HCT116 (cell line): ENCODE measurements at regions not wholly inside any gene's neighbourhood (a gene's known extent, or its start where the extent isn't known, plus 50 kb on each side); places are given as distances from the start of the nearest gene placed in this dataset.

Source experiments
- ATAC-seq: fragments of 200-7000 bp; cut with Tn5 transposase; 2 replicates; pipeline ENCODE4 v1.9.1; 2020; ENCODE audit warnings: mild to moderate bottlenecking, moderate library complexity
- BruUV-seq: library from RNA; stranded (reverse); fragments of 400-500 nt; replicated peaks from 2 replicates; lab custom pipeline; 2021; lab: Mats Ljungman, UMichigan
- CTCF ChIA-PET: fragments of 300-600 bp; sonication (Branson Sonifier 250); formaldehyde crosslinking; loops from one replicate; lab custom pipeline; 2021; ENCODE audit warnings: antibody characterized with exemption; lab: Charles Lee
- POLR2A ChIA-PET: fragments of 300-600, 350-600 bp; sonication (Branson Sonifier 250); formaldehyde crosslinking; loops from one replicate; lab custom pipeline; 2021; ENCODE audit warnings: antibody characterized with exemption; lab: Charles Lee
- RAD21 ChIA-PET, 2 experiments: fragments of 300-600 bp; sonication (Branson Sonifier 250); formaldehyde crosslinking; loops; one replicate each; lab custom pipeline; 2023; ENCODE audit warnings: low total read pairs in 2 of 2; ENCODE audit not compliant: uncharacterized antibody in 2 of 2, unreplicated experiment in 2 of 2, low non-redundant PET in 1 of 2; lab: Charles Lee
- DNase-seq: peaks from one replicate; pipeline ENCODE4 v3.0.0-alpha.2; 2010; ENCODE audit warnings: low read depth, low spot score
- H2AFZ ChIP-seq: fragments of 200-600 bp; shearing (Covaris generic), sonication (generic); 2 replicates; pipeline ENCODE4 v1.6.1; 2017; ENCODE audit warnings: low read depth, mixed run types, mixed read lengths, antibody characterized with exemption, low read length; ENCODE audit not compliant: poor library complexity, severe bottlenecking
- H3K27ac ChIP-seq: 2 replicates; pipeline ENCODE4 v1.5.1; 2012; ENCODE audit warnings: low read depth, low read length
- H3K27me3 ChIP-seq: fragments of 200-600 bp; sonication (generic); 2 replicates; pipeline ENCODE4 v1.6.1; 2016; ENCODE audit warnings: mixed run types, low read length, mixed read lengths; ENCODE audit not compliant: insufficient read depth
- H3K36me3 ChIP-seq, 2 experiments: fragments of 200-500 bp in 1 of 2; fragments of 200-600 bp in 1 of 2; sonication (Bioruptor generic) in 1 of 2; sonication (generic) in 1 of 2; 2 replicates each; pipeline versions ENCODE4 v1.5.1 to v1.6.1; 2014 to 2016; ENCODE audit warnings: low read length in 2 of 2, inconsistent platforms in 1 of 2, mixed read lengths in 1 of 2, mixed run types in 1 of 2; ENCODE audit not compliant: insufficient read depth in 2 of 2, control insufficient read depth in 1 of 2
- H3K4me1 ChIP-seq, 2 experiments: fragments of 200-600 bp in 1 of 2; sonication (generic) in 1 of 2; 2 replicates each; pipeline versions ENCODE4 v1.5.1 to v1.6.1; 2012 to 2017; ENCODE audit warnings: low read length in 2 of 2, inconsistent platforms in 1 of 2, mild to moderate bottlenecking in 1 of 2, mixed read lengths in 1 of 2, mixed run types in 1 of 2, moderate library complexity in 1 of 2; ENCODE audit not compliant: insufficient read depth in 2 of 2, control insufficient read depth in 1 of 2
- H3K4me2 ChIP-seq: fragments of 200-600 bp; sonication (generic); 2 replicates; pipeline ENCODE4 v1.6.1; 2017; ENCODE audit warnings: mixed run types, low read length, mixed read lengths
- H3K4me3 ChIP-seq, 2 experiments: fragments of 200-600 bp in 1 of 2; sonication (generic) in 1 of 2; replicated peaks in 1 of 2; 2 replicates each; pipeline ENCODE4 v1.5.1; 2011 to 2016; ENCODE audit warnings: low read length in 2 of 2, control low read depth in 1 of 2, low read depth in 1 of 2, mild to moderate bottlenecking in 1 of 2, mixed read lengths in 1 of 2, mixed run types in 1 of 2
- H3K79me2 ChIP-seq: fragments of 200-600 bp; sonication (generic); 2 replicates; pipeline ENCODE4 v1.6.1; 2017; ENCODE audit warnings: mild to moderate bottlenecking, mixed run types, low read length, moderate library complexity, mixed read lengths; ENCODE audit not compliant: insufficient read depth
- H3K9ac ChIP-seq: fragments of 200-600 bp; sonication (generic); 2 replicates; pipeline ENCODE4 v1.6.1; 2016; ENCODE audit warnings: low read length, mixed read lengths
- H3K9me2 ChIP-seq: fragments of 200-600 bp; sonication (generic), shearing (Covaris generic); 2 replicates; pipeline ENCODE4 v1.6.1; 2017; ENCODE audit warnings: mixed run types, mild to moderate bottlenecking, moderate library complexity; ENCODE audit not compliant: insufficient read depth
- H3K9me3 ChIP-seq, 2 experiments: fragments of 200-500 bp in 1 of 2; fragments of 200-600 bp in 1 of 2; sonication (Bioruptor generic) in 1 of 2; sonication (generic) in 1 of 2; 2 replicates each; pipeline ENCODE4 v1.6.1; 2014 to 2017; ENCODE audit warnings: low read length in 2 of 2, mixed read lengths in 2 of 2, inconsistent platforms in 1 of 2, low read depth in 1 of 2, mild to moderate bottlenecking in 1 of 2, mixed run types in 1 of 2, moderate library complexity in 1 of 2; ENCODE audit not compliant: control insufficient read depth in 1 of 2, insufficient read depth in 1 of 2
- H4K20me1 ChIP-seq: fragments of 200-600 bp; sonication (generic), shearing (Covaris generic); 2 replicates; pipeline ENCODE4 v1.6.1; 2017; ENCODE audit warnings: mixed run types, mild to moderate bottlenecking, moderate library complexity; ENCODE audit not compliant: insufficient read depth
- ATF3 ChIP-seq: IDR thresholded peaks from 2 replicates; pipeline ENCODE4 v1.6.1; 2012
- CTCF ChIP-seq, 3 experiments: fragments of 200-600 bp in 1 of 3; sonication (generic) in 1 of 3; IDR thresholded peaks in 2 of 3; conservative IDR thresholded peaks in 1 of 3; 2 replicates each; pipeline ENCODE4 v1.5.1; 2012 to 2017; ENCODE audit warnings: low read depth in 2 of 3, low read length in 2 of 3, antibody characterized with exemption in 1 of 3, borderline replicate concordance in 1 of 3, control low read depth in 1 of 3, mild to moderate bottlenecking in 1 of 3, mixed read lengths in 1 of 3, mixed run types in 1 of 3, moderate library complexity in 1 of 3; ENCODE audit not compliant: insufficient read depth in 1 of 3
- EGR1 ChIP-seq: IDR thresholded peaks from 2 replicates; pipeline ENCODE4 v1.6.1; 2012; ENCODE audit warnings: low read depth
- EZH2 ChIP-seq: fragments of 200-600 bp; sonication (generic); IDR thresholded peaks from 2 replicates; pipeline ENCODE4 v1.6.1; 2017; ENCODE audit warnings: antibody characterized with exemption, mixed run types
- FOSL1 ChIP-seq: IDR thresholded peaks from 2 replicates; pipeline ENCODE4 v1.6.1; 2012; ENCODE audit warnings: low read depth
- MAX ChIP-seq: IDR thresholded peaks from 2 replicates; pipeline ENCODE4 v1.6.1; 2012
- POLR2A ChIP-seq: IDR thresholded peaks from 2 replicates; pipeline ENCODE4 v1.7.0; 2011; ENCODE audit warnings: borderline replicate concordance; ENCODE audit not compliant: insufficient read depth, insufficient read length; ENCODE audit errors: extremely low read depth
- RAD21 ChIP-seq: IDR thresholded peaks from 2 replicates; pipeline ENCODE4 v1.6.1; 2012; ENCODE audit warnings: low read depth, mild to moderate bottlenecking
- REST ChIP-seq: IDR thresholded peaks from 2 replicates; pipeline ENCODE4 v1.6.1; 2012; ENCODE audit warnings: low read depth
- SRF ChIP-seq: IDR thresholded peaks from 2 replicates; pipeline ENCODE4 v1.6.1; 2012; ENCODE audit warnings: low read depth
- ZBTB33 ChIP-seq: IDR thresholded peaks from 2 replicates; pipeline ENCODE4 v1.6.1; 2011; ENCODE audit warnings: mild to moderate bottlenecking, low read length, moderate library complexity; ENCODE audit not compliant: insufficient replicate concordance; ENCODE audit errors: extremely low read depth
- intact Hi-C: fragments of 100-400 bp; cut with micrococcal nuclease; formaldehyde crosslinking; loops from 2 replicates; pipeline ENCODE4 v1.10.0; 2022

- ATAC-seq (no peak), DNase-seq (no peak)
- H3K9me2 ChIP-seq, result no peaks in the 10 kb centered on the region
- RAD21 ChIA-PET, result no interaction called here
- no peaks in the 10 kb centered on the region for H3K27me3 ChIP-seq
- CTCF ChIA-PET, result no interaction called here
- no peak for TF ChIP-seq FOSL1
- TF ChIP-seq SRF, result no peak
- TF ChIP-seq ATF3, result no peak
- TF ChIP-seq RAD21, result no peak
- no peak for TF ChIP-seq MAX
- no peak for TF ChIP-seq EZH2
- no peaks in the 10 kb centered on the region for H3K9me3 ChIP-seq
- H4K20me1 ChIP-seq, result no peaks in the 10 kb centered on the region
- no peaks in the 10 kb centered on the region for H3K36me3 ChIP-seq
- POLR2A ChIA-PET, result no interaction called here
- no peaks in the 10 kb centered on the region for H3K79me2 ChIP-seq
- no TSS peak for BruUV-seq
- no peak overlapping the region for H3K9ac ChIP-seq
- no peaks in the 10 kb centered on the region for H3K4me1 ChIP-seq
- H2AFZ ChIP-seq, result no peak overlapping the region
- H3K4me2 ChIP-seq, result no peak overlapping the region
- no peak overlapping the region for H3K27ac ChIP-seq
- H3K4me3 ChIP-seq, result no peak overlapping the region
- intact Hi-C loops, result no loop called here
These were observed 265.0 kb upstream of the SLC8A1 start for GRCh38 chr2:40716879-40717278.

GRCh38 chr2:40719414-40719813, 267.5 kb upstream of the SLC8A1 start:
- intact Hi-C loops, result no loop called here
- no peaks in the 10 kb centered on the region for H3K27me3 ChIP-seq
- H3K79me2 ChIP-seq, result no peaks in the 10 kb centered on the region
- H2AFZ ChIP-seq, result no peak overlapping the region
- no peaks in the 10 kb centered on the region for H4K20me1 ChIP-seq
- H3K9me3 ChIP-seq, result no peaks in the 10 kb centered on the region
- ChIA-PET POLR2A (no interaction called here), CTCF (no interaction called here), RAD21 (no interaction called here)
- DNase-seq (no peak), ATAC-seq (no peak)
- no peaks in the 10 kb centered on the region for H3K36me3 ChIP-seq
- H3K4me1 ChIP-seq, result no peaks in the 10 kb centered on the region
- no peak overlapping the region for H3K4me2 ChIP-seq
- H3K9me2 ChIP-seq, result no peaks in the 10 kb centered on the region
- H3K27ac ChIP-seq, result no peak overlapping the region
- no TSS peak for BruUV-seq
- H3K4me3 ChIP-seq, result no peak overlapping the region
- no peak overlapping the region for H3K9ac ChIP-seq
- TF ChIP-seq RAD21, result no peak
- TF ChIP-seq CTCF (IDR thresholded peaks at IDR 0.05 in 2 of 3, conservative IDR thresholded peaks at IDR 0.05 in 1 of 3; ENCODE audit: borderline replicate concordance in 1 of 3, insufficient read depth in 1 of 3, low read depth in 2 of 3, low read length in 2 of 3), result no peak
- TF ChIP-seq EGR1, result no peak
- TF ChIP-seq SRF, result no peak
- no peak for TF ChIP-seq POLR2A
- TF ChIP-seq REST, result no peak
- TF ChIP-seq ZBTB33, result no peak
- no peak for TF ChIP-seq MAX
- no peak for TF ChIP-seq ATF3
